GM12874 (cell line): ENCODE measurements at regions not wholly inside any gene's neighbourhood (a gene's known extent, or its start where the extent isn't known, plus 50 kb on each side); places are given as distances from the start of the nearest gene placed in this dataset.

Source experiments
- CTCF ChIP-seq: IDR thresholded peaks from 2 replicates; pipeline ENCODE4 v1.5.1; 2011; ENCODE audit warnings: low read depth, mild to moderate bottlenecking, control low read depth, low read length, moderate library complexity; ENCODE audit not compliant: insufficient read depth

GRCh38 chr16:87121816-87122215 lies 195.4 kb downstream of the C16orf95 start:
- no peak for TF ChIP-seq CTCF

GRCh38 chr16:87123356-87124001 lies 193.7 kb downstream of the C16orf95 start:
- no peak for TF ChIP-seq CTCF

GRCh38 chr16:87125206-87126155 lies 191.7 kb downstream of the C16orf95 start:
- no peak for TF ChIP-seq CTCF

- no peak for TF ChIP-seq CTCF
These were observed 190.7 kb downstream of the C16orf95 start for GRCh38 chr16:87126403-87127025.

GRCh38 chr16:87127061-87127765 lies 190.0 kb downstream of the C16orf95 start:
- TF ChIP-seq CTCF, result no peak

- no peak for TF ChIP-seq CTCF
These were observed 189.4 kb downstream of the C16orf95 start for GRCh38 chr16:87127766-87128147.

- TF ChIP-seq CTCF, result no peak
These were observed 187.4 kb downstream of the C16orf95 start for GRCh38 chr16:87129771-87130170.
